Activated naive CD4-positive, alpha-beta T cell treated with anti-CD3 and anti-CD28 coated beads for 36 hours (primary cell): ENCODE measurements at regions not wholly inside any gene's neighbourhood (a gene's known extent, or its start where the extent isn't known, plus 50 kb on each side); places are given as distances from the start of the nearest gene placed in this dataset.

Experiments used
- CTCF ChIA-PET: fragments of 350-600 bp; sonication (Branson Sonifier 250); formaldehyde crosslinking; loops from one replicate; lab custom pipeline; 2021; ENCODE audit warnings: antibody characterized with exemption; lab: Charles Lee
- DNase-seq: peaks from one replicate; pipeline ENCODE4 v3.0.0-alpha.2; 2020
- H3K27ac Mint-ChIP-seq: one replicate; pipeline ENCODE4 v1.8.0; 2021; ENCODE audit warnings: mild to moderate bottlenecking, mixed read lengths
- H3K27me3 Mint-ChIP-seq: one replicate; pipeline ENCODE4 v1.8.0; 2021; ENCODE audit warnings: low read depth, mixed read lengths
- H3K36me3 Mint-ChIP-seq: one replicate; pipeline ENCODE4 v1.8.0; 2021; ENCODE audit warnings: low read depth, mixed read lengths
- H3K4me1 Mint-ChIP-seq: one replicate; pipeline ENCODE4 v1.8.0; 2021; ENCODE audit warnings: low read depth, mixed read lengths
- H3K4me3 Mint-ChIP-seq: one replicate; pipeline ENCODE4 v1.8.0; 2021; ENCODE audit warnings: mild to moderate bottlenecking, moderate library complexity, mixed read lengths
- H3K9me3 Mint-ChIP-seq: one replicate; pipeline ENCODE4 v1.8.0; 2021; ENCODE audit warnings: mixed read lengths
- intact Hi-C: fragments of 100-400 bp; cut with micrococcal nuclease; formaldehyde crosslinking; loops from one replicate; pipeline ENCODE4 v1.15.1; 2023

DNA sequence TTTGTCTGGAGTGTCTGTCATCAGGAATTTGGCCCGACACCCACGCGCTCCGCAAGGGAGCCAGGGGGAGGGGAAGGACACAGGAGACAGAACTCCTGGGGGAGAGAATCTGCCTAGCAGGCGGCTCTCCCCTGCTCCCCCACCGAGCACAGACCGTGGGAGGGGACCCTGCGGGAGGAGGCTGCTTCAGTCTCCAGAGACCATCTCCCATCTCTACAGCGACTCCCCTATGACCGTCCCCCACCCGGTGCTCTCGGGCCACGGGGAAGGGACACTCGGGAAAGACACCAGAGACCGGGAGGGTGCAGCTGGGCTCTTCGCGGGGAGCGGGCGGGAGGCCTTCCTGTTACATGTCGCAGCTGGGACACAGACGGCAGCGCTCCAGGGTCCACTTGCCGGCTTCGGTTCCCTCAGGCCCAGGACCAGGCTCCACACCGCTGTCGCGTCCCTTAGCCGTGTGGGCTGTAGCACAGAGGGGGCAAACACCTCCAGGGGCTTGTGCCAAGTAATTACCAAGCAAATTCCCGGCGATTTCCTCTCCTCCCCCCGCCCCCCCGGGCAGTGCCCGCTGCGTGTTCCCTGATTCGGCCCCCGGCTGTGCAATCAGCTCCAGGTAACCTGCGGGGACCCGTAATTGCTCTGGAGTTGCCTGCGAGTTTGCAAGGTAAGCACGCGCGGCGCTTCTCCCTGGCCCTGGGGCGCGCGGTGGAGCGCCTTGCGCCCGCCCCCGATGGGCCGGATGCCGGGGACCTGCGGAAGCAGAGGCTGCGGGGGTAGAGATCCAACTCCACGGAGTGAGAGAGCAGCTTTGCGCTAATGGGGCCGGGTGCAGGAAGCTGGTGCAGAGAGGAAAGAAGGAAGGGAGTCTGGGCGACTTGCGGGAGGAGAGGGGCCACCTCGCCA, 155.1 kb upstream of the CADM1 start:
- CTCF ChIA-PET = no interaction called here
- DNase-seq = no peak

GRCh38 chr11:115657586-115657985, 153.4 kb upstream of the CADM1 start:
- intact Hi-C loops = no loop called here
- peaks cover 44% of the 10 kb centered on the region for H3K27me3 Mint-ChIP-seq
- H3K4me1 Mint-ChIP-seq = no peaks in the 10 kb centered on the region
- CTCF ChIA-PET = no interaction called here
- H3K9me3 Mint-ChIP-seq = no peaks in the 10 kb centered on the region
- no peak overlapping the region for H3K27ac Mint-ChIP-seq
- H3K36me3 Mint-ChIP-seq = no peaks in the 10 kb centered on the region
- H3K4me3 Mint-ChIP-seq = no peak overlapping the region
- no peak for DNase-seq

More for the DNA sequence above, 155.1 kb upstream of the CADM1 start:
- no peaks in the 10 kb centered on the region for H3K4me1 Mint-ChIP-seq
- peaks cover 41% of the 10 kb centered on the region for H3K27me3 Mint-ChIP-seq
- no peak overlapping the region for H3K27ac Mint-ChIP-seq
- no peaks in the 10 kb centered on the region for H3K9me3 Mint-ChIP-seq
- intact Hi-C loops = no loop called here
- H3K36me3 Mint-ChIP-seq = no peaks in the 10 kb centered on the region
- H3K4me3 Mint-ChIP-seq = no peak overlapping the region

DNA sequence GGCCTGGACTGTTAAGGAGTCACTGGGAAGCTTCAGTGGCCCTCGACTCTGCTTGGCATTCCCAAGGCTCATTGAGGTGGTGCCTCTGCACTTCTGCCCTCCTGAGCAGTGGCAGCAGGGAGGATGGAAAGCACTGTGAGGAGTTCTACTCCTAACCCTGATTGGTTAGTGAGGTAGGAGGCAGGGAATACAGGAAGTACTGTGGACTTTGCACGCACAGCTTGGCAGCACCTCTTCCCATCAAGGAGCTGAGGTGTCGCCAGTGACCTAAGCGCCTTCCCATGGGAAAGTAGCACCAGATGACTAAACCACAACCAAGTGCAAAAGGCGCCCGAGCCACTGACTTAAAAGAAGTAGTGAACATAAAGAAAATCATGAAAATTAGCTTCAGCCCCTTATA, 152.5 kb upstream of the CADM1 start:
- Mint-ChIP-seq H3K4me3 (no peak overlapping the region), H3K27me3 (peaks cover 46% of the 10 kb centered on the region), H3K36me3 (no peaks in the 10 kb centered on the region), H3K9me3 (no peaks in the 10 kb centered on the region), H3K27ac (no peak overlapping the region), H3K4me1 (no peaks in the 10 kb centered on the region)
- intact Hi-C loops = no loop called here
- DNase-seq = no peak
- CTCF ChIA-PET = no interaction called here

- CTCF ChIA-PET = interaction anchor here (0.6 kb wide), 1 partner anchor 195 kb away, joined by 3 read pairs; no protein-coding TSS in a partner anchor
- intact Hi-C loops = no loop called here
- no peak overlapping the region for H3K27ac Mint-ChIP-seq
Measured at GRCh38 chr11:115656041-115656440, 151.8 kb upstream of the CADM1 start.

DNA sequence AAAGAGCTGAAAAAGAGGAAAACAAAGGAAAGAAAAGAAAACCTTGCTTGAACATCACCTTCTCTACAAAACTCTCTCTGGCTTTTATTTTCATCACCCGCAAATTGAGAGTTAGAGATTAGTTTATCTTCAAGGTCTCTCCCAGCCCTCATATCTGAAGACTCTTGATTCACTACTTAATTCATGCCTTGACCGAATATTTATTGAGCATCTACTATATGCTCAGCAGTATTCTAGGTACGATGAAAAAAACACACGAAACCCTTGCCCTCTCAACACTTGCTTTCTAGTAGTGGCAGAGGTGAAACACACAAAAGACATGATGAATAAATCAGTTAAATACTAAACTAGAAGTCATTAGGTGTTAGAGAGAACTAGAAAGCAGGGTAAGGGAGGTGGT, 150.6 kb upstream of the CADM1 start:
- CTCF ChIA-PET = interaction anchor here (0.5 kb wide), 1 partner anchor 810 kb away, joined by 4 read pairs; no protein-coding TSS in a partner anchor
- H3K4me1 Mint-ChIP-seq = no peaks in the 10 kb centered on the region

More at GRCh38 chr11:115656041-115656440, 151.8 kb upstream of the CADM1 start:
- H3K4me1 Mint-ChIP-seq = no peaks in the 10 kb centered on the region
- H3K36me3 Mint-ChIP-seq = no peaks in the 10 kb centered on the region
- DNase-seq = no peak
- H3K27me3 Mint-ChIP-seq = peaks cover 47% of the 10 kb centered on the region
- no peaks in the 10 kb centered on the region for H3K9me3 Mint-ChIP-seq
- no peak overlapping the region for H3K4me3 Mint-ChIP-seq

DNA sequence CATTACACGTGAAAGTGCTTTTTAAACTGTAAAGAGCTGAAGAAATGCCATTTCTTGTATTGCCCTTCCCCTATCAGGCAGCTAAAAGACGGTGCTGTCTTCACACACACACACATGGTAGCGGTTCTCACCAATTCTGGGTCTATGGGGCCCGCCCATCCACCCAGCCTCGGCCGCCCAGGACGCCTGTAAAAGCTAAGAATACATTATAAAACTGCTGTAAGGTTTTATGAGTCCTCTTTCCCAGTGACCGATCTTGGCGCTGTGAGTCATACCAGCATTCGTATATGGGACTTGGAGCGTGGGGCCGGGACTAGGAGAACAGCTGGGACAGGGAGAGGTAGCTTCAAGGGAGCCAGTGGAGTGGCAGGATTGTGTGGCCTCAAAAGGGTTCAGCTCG, 149.7 kb upstream of the CADM1 start:
- Mint-ChIP-seq H3K4me3 (no peak overlapping the region), H3K27me3 (peaks cover 32% of the 10 kb centered on the region), H3K27ac (no peak overlapping the region), H3K36me3 (no peaks in the 10 kb centered on the region), H3K4me1 (no peaks in the 10 kb centered on the region), H3K9me3 (no peaks in the 10 kb centered on the region)
- no peak for DNase-seq
- CTCF ChIA-PET = no interaction called here
- intact Hi-C loops = no loop called here

More for the DNA sequence above, 150.6 kb upstream of the CADM1 start:
- Mint-ChIP-seq H3K27me3 (peaks cover 37% of the 10 kb centered on the region), H3K36me3 (no peaks in the 10 kb centered on the region), H3K9me3 (no peaks in the 10 kb centered on the region), H3K4me3 (no peak overlapping the region), H3K27ac (no peak overlapping the region)
- DNase-seq = no peak
- intact Hi-C loops = no loop called here

- Mint-ChIP-seq H3K9me3 (no peaks in the 10 kb centered on the region), H3K4me1 (no peaks in the 10 kb centered on the region), H3K4me3 (no peak overlapping the region), H3K27ac (no peak overlapping the region), H3K27me3 (peaks cover 26% of the 10 kb centered on the region), H3K36me3 (no peaks in the 10 kb centered on the region)
- intact Hi-C loops = no loop called here
- CTCF ChIA-PET = no interaction called here
- no peak for DNase-seq
Measured at GRCh38 chr11:115653076-115653475, 148.9 kb upstream of the CADM1 start.

GRCh38 chr11:115652496-115652895, 148.3 kb upstream of the CADM1 start:
- H3K4me1 Mint-ChIP-seq = no peaks in the 10 kb centered on the region
- H3K36me3 Mint-ChIP-seq = no peaks in the 10 kb centered on the region
- H3K27me3 Mint-ChIP-seq = peaks cover 26% of the 10 kb centered on the region
- intact Hi-C loops = no loop called here
- CTCF ChIA-PET = no interaction called here
- H3K4me3 Mint-ChIP-seq = no peak overlapping the region
- no peak overlapping the region for H3K27ac Mint-ChIP-seq
- DNase-seq = no peak
- H3K9me3 Mint-ChIP-seq = no peaks in the 10 kb centered on the region

DNA sequence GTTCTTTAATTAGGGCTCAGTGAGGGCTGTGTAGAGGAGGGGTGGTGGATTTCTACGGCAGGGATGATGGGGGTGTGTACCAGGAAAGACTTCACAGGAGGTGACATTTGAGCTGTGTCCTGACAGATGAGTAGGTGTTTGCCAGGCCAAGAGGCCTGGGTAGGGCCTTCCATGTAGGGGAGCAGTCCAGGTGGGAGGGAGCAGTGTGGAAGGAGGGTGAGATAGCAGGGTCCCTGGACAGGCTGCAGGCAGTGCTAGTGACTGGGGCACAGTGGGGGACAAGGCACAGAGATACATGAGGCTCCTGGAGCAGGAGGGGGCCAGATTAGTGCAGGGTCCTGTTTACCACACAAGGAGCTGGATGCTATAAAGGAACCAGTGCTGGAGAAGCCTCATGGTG, 147.9 kb upstream of the CADM1 start:
- Mint-ChIP-seq H3K4me1 (no peaks in the 10 kb centered on the region), H3K27ac (no peak overlapping the region), H3K9me3 (no peaks in the 10 kb centered on the region), H3K36me3 (no peaks in the 10 kb centered on the region), H3K27me3 (peaks cover 24% of the 10 kb centered on the region), H3K4me3 (no peak overlapping the region)
- DNase-seq = no peak
- intact Hi-C loops = no loop called here
- CTCF ChIA-PET = no interaction called here

- Mint-ChIP-seq H3K4me1 (no peaks in the 10 kb centered on the region), H3K9me3 (no peaks in the 10 kb centered on the region), H3K36me3 (no peaks in the 10 kb centered on the region), H3K27me3 (peaks cover 13% of the 10 kb centered on the region), H3K27ac (no peak overlapping the region), H3K4me3 (no peak overlapping the region)
- intact Hi-C loops = no loop called here
- CTCF ChIA-PET = no interaction called here
- no peak for DNase-seq
Measured at GRCh38 chr11:115649461-115649860, 145.2 kb upstream of the CADM1 start.

DNA sequence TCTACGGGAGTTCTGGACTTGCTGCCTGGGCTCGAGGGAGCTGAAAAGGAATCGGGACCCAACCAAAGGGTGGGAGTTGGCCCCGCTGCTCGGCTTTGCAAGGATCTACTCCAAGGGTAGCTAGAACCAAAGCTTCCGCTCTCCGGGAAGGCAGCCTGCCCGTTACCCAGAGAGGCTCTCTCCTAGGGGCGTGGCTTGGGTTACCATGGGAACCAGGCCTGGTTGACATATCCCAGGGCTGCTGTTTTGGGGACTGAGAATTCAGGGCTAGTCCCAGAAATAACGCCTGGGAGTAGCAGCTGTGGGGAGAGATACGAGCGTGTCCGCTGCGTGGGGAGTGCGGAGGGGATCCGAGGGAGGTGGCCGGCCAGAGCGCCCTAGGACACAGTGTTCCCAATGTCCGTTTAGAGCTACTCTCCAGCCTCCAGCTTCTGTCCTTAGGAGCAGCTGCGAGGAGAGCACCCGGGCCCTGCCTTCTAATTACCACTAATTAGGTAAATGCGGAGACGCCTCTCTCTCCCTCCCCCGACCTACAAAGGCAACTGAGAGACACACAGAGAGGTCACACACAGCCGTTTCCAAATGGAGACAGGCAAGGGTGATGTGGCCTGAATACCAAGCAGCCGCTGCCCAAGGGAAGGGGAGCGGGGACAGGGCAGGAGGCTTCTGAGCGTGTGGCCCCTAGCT, 141.6 kb upstream of the CADM1 start:
- H3K27ac Mint-ChIP-seq = no peak overlapping the region
- no peak for DNase-seq
- H3K4me1 Mint-ChIP-seq = no peaks in the 10 kb centered on the region
- no peaks in the 10 kb centered on the region for H3K9me3 Mint-ChIP-seq
- H3K4me3 Mint-ChIP-seq = no peak overlapping the region
- H3K27me3 Mint-ChIP-seq = no peaks in the 10 kb centered on the region
- CTCF ChIA-PET = no interaction called here
- intact Hi-C loops = no loop called here
- H3K36me3 Mint-ChIP-seq = no peaks in the 10 kb centered on the region

DNA sequence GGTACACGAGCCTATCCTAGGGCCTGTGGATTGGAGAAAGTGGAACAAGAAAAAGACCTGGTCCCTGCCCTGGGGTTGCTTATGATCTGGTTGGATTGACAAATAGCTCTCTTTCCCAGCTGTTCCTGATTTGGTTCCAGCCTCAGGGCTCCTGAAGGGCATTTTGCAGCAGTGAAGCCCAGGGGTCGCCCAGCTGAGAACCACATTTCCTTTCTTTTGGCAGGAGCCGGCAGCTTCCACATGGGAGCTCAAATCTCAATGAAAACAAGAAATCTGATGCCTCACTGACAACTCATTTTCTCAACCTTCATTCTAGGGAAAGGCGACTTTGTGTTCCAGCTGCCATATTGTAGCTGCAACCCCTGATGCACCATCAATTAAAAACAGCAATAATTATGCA, 140.6 kb upstream of the CADM1 start:
- Mint-ChIP-seq H3K9me3 (no peaks in the 10 kb centered on the region), H3K27me3 (no peaks in the 10 kb centered on the region), H3K36me3 (no peaks in the 10 kb centered on the region), H3K4me3 (no peak overlapping the region), H3K4me1 (no peaks in the 10 kb centered on the region), H3K27ac (no peak overlapping the region)
- CTCF ChIA-PET = interaction anchor here (1.1 kb wide), 1 partner anchor 47 kb away, joined by 3 read pairs; no protein-coding TSS in a partner anchor
- no peak for DNase-seq
- intact Hi-C loops = no loop called here
